Esophagus mucosa (tissue), 1 donor: ENCODE measurements at regions not wholly inside any gene's neighbourhood (a gene's known extent, or its start where the extent isn't known, plus 50 kb on each side); places are given as distances from the start of the nearest gene placed in this dataset.

Experiments used
- ATAC-seq: fragments of 200-7000 bp; cut with Tn5 transposase; one replicate; pipeline ENCODE4 v1.9.1; 2020
- donor health status: DM: yes; HTN: yes; CAD: no.

- ATAC-seq: no peak
Observed at GRCh38 chr3:113138839-113139743, 72.3 kb upstream of the BOC start.

- ATAC-seq: peak; percentile 76
Observed at GRCh38 chr3:113140876-113141275, 70.5 kb upstream of the BOC start.

DNA sequence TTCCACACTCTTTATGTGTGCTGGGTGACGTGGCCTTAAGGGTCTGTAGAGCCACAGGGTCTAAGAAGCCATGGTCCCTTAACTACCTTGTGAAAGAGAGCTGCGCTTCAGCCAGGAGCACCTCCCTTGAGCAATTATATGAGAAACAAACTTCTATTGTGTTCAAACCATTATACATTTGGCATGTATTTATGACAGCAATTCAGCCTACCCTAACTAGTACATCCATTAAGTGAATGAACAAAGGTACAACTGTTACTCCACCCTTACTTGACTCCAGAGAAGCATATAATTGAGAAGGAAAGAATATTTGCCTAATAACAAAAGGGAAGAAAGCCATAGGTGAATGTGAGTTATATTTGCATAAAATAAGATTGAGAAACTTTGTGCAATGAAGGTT is 69.8 kb upstream of the BOC start:
- peak; percentile 77 for ATAC-seq

GRCh38 chr3:113142476-113142875 is 68.9 kb upstream of the BOC start:
- no peak for ATAC-seq

GRCh38 chr3:113143353-113143752 is 68.0 kb upstream of the BOC start:
- peak; percentile 80 for ATAC-seq

DNA sequence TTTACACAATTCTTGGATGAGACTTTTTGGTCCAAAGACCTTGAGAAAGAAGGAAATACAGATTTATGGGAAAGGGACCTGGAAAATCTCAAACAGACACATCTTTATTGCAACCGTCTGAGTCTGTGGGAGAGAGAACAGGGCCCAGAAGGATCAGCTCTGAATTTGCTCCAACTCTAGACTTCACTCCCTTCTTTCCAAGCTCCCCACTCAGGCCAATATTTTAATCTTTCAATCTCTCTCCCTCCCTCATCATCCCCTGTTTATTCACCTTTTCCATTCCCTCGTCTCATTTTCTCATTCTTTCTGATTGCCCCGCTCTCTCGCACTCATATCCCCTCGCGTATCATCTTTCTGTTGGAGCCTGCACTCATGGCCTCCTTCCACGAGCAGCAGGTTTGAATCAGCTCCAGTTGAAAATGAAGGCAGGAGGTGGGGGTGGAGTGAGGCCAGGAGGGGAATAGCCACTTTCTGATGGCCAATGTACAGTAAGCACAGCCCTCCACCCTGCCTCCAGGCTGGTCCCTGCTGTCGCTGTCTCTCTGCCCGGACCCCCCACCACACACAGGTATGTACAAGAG is 63.6 kb upstream of the BOC start:
- ATAC-seq: peak; percentile 7

- ATAC-seq: peak; percentile 99
Observed at GRCh38 chr3:113148284-113148683, 63.1 kb upstream of the BOC start.

DNA sequence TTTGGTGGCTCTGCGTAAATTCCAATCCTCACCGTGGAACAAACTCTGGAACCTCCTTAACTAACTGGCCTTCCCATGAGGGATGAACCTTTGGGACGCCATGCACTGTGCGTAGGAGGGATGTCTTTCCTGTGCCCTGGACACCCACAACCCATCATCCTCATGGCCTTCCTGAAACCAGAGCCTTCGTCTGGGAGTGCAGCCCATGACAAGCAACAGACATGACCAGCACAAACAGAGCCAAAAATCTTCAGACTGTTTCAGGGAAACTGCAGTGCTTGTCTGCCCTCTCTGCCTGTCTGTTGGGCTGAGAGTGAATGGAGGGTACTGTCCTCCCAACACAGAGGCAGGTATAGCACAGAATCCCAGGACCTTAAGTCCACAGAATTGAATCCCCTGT is 61.1 kb upstream of the BOC start:
- ATAC-seq: no peak

- ATAC-seq: no peak
Observed at GRCh38 chr3:113151461-113152031, 59.8 kb upstream of the BOC start.

DNA sequence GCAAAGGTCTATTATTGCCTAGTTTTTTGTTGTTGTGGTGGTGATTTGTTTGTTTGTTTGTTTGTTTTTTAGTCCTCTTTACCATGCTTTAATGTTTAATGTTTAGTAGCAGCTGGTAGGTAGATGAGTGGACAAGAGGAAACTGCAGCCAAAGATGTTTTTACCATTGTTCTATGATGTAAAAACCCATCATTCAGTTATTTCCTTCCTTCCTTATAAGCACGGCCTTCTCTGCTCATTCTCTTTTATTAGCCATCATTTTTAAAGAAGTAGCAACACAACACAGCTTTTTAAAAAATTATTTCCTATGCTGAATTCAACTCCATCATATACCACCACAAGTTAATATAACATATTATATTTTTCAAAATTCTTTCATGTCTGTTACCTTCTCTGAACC is 58.5 kb upstream of the BOC start:
- no peak for ATAC-seq

- ATAC-seq: no peak
Observed at GRCh38 chr3:113153499-113154107, 57.8 kb upstream of the BOC start.

DNA sequence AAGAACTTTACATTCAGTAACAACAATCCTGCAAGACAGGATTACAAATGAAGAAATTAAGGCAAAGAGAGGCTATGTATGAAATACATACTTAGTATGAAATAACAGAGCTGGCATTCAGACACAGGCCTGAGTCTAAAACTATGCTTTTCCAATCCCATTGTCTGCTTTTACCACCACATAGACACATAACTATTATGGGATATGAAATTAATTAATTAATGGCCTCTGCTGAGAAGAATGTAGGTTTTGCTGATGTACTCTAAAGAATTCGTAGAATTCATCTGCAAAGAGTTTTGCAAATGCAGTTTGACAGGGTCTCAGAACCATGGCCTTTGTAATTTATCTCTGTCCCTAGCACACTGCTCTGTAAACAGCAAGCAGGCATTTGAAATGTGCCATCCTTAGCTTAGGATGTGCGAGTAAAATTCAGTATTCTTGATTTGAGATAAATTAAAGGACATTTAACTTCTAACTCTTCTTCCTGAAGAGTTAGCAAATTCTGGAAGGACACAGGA is 54.5 kb upstream of the BOC start:
- no peak for ATAC-seq

GRCh38 chr3:113157408-113158030 is 53.8 kb upstream of the BOC start:
- ATAC-seq: no peak

DNA sequence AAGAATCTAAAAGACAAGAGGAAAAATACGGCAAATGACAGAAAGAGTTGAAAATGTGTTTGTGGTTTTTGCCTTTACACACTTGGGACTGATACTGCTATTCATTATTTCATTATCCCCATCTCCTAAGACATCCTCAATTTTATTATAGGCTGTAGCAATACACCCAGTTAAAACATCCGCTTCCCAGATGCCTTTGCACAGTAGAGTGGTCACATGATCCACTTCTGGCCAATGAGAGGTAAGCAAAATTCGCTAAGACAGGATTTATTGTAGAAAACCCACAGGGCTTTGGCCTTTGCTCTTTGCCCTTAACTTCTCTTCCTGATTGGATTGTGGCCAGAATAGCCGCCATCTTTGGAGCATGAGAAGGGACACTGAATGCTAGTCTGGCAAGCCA is 53.2 kb upstream of the BOC start:
- ATAC-seq: no peak
